ENCODE measurements at regions not wholly inside any gene's neighbourhood (a gene's known extent, or its start where the extent isn't known, plus 50 kb on each side); places are given as distances from the start of the nearest gene placed in this dataset.

DNA sequence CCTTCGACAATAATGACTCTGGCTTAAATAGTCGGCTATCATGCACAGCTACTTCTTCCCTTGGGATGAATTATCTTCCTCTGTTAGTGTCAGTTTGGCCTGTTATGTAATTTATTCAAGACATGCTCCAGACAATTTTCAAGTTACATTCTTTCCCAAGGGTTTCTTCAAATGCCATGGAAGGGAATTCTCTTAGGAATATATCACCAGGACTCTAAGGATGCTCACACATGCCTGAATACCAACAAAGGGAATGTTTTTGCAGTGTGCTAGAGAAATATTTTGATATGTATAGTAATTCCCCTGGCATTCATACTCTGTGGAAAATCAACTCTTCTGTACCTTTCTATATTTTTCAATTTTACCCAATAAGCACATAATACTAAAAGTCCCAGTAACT is 286.0 kb upstream of the KYNU start:
- no peaks in the 10 kb centered on the region for H3K27me3 Mint-ChIP-seq
- DNase-seq: no peak
- ChIA-PET CTCF (no interaction called here), POLR2A (no interaction called here)
- H3K4me3 Mint-ChIP-seq: no peak overlapping the region
- no peaks in the 10 kb centered on the region for H3K4me1 Mint-ChIP-seq
- no peak overlapping the region for H3K27ac Mint-ChIP-seq
- H3K36me3 Mint-ChIP-seq (ENCODE audit: low read depth): no peaks in the 10 kb centered on the region
- no peaks in the 10 kb centered on the region for H3K9me3 Mint-ChIP-seq

DNA sequence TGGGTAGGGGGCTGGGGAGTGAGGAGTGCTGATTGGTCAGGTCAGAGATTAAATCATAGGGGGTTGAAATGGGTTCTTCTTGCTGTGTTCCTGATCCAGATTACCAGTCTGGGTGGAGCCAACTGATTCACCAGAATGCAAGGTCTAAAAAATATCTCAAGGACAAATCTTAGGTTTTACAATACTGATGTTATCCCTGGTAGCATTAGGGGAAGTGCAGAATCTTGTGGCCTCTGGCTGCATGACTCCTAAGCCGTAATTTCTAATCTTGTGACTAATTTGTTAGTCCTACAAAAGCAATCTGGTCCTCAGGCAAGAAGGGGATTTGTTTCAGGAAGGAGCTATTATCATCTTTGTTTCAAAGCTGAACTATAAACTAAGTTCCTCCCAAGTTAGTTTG is 289.2 kb upstream of the KYNU start:
- DNase-seq: no peak
- Mint-ChIP-seq H3K4me1 (no peaks in the 10 kb centered on the region), H3K36me3 (ENCODE audit: low read depth) (no peaks in the 10 kb centered on the region), H3K9me3 (no peaks in the 10 kb centered on the region), H3K27ac (no peak overlapping the region), H3K4me3 (no peak overlapping the region), H3K27me3 (no peaks in the 10 kb centered on the region)
- CTCF ChIA-PET: interaction anchor here (0.6 kb wide), 1 partner anchor 18 kb away, joined by 3 read pairs; no protein-coding TSS in a partner anchor
- POLR2A ChIA-PET: no interaction called here

DNA sequence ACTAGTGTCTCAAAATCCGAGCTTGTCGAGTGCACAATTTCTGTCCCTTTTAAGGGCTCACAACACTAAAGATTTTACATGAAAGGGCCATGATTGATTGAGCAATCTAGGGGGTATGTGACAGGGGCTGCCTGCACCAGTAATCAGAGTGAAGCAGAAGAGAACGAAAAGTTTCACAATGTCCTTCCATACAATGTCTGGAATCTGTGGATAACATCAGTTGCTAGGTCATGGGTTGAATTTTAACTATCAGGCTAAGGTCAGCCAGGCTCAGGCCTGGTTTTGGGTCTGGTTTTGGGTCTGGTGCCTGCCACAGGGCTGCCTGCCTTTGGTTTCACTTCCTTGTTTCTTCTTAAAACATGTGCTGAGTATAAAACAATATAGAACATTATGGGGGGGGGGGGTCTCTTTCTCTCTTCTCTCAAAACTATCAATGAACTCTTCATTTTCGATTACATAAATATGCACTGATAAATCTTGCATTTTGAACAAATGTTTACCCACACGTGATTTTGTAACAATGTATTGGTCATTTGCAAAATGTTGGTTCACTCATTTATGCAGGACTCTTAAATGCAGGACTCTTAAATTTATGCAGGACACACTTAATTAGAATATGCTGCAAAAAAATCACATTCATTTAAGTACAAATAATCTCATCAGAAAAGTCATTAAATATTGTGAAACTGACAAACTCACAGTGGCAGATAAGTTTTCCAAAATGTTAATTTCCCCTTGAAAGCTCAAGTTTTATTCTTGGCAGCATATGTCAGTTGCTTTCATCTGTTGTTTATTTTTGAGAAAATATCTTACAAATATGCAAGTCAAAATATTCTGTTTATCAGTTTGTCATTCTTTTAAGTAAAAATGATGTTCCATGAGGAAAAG is 290.5 kb upstream of the KYNU start:
- Mint-ChIP-seq H3K4me3 (no peak overlapping the region), H3K36me3 (ENCODE audit: low read depth) (no peaks in the 10 kb centered on the region), H3K4me1 (no peaks in the 10 kb centered on the region), H3K27me3 (no peaks in the 10 kb centered on the region), H3K9me3 (no peaks in the 10 kb centered on the region), H3K27ac (no peak overlapping the region)
- no peak for DNase-seq
- CTCF ChIA-PET: no interaction called here
- POLR2A ChIA-PET: no interaction called here

DNA sequence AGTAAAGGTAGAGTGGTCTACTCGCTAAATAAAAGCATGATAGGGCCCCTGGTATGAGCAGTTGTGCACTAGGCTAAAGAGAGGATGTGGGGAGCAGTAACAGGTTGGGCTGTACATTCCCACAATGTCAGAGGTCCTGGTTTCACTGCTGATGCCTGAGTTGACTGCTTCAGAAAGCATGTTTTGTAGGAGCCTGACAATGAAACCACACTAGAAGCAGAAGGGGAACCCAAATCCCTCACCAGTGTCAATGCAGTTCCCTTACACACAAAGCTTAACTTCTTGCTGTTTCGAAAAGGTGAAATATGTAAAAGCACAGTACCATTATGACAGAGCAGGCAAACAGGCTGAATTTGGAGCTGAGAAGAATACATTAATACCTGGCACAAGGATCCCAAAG is 291.7 kb upstream of the KYNU start:
- Mint-ChIP-seq H3K4me3 (no peak overlapping the region), H3K9me3 (no peaks in the 10 kb centered on the region), H3K27ac (no peak overlapping the region), H3K27me3 (no peaks in the 10 kb centered on the region), H3K36me3 (ENCODE audit: low read depth) (no peaks in the 10 kb centered on the region), H3K4me1 (no peaks in the 10 kb centered on the region)
- CTCF ChIA-PET: no interaction called here
- POLR2A ChIA-PET: no interaction called here
- no peak for DNase-seq

DNA sequence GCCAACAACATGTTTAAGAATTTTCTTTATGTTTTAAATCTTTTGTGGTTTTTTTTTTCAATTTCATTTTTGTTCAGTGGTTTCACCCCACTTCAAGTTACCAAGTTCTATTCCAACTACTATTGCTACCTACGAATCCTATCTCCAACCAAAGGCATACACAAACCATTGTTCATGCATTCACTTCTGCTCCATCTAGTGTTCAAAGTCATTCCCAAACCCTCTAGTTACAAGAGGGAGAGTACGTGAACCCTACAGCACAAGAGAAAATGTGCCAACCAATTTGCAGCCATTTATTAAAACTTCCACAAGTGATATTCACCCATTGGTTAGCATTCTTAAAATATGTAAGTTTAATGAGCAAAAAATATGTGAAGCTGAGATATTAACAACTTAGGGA is 295.1 kb upstream of the KYNU start:
- Mint-ChIP-seq H3K4me1 (no peaks in the 10 kb centered on the region), H3K9me3 (no peaks in the 10 kb centered on the region), H3K27me3 (no peaks in the 10 kb centered on the region), H3K4me3 (no peak overlapping the region), H3K36me3 (ENCODE audit: low read depth) (no peaks in the 10 kb centered on the region), H3K27ac (no peak overlapping the region)
- no peak for DNase-seq
- POLR2A ChIA-PET: no interaction called here
- CTCF ChIA-PET: no interaction called here

DNA sequence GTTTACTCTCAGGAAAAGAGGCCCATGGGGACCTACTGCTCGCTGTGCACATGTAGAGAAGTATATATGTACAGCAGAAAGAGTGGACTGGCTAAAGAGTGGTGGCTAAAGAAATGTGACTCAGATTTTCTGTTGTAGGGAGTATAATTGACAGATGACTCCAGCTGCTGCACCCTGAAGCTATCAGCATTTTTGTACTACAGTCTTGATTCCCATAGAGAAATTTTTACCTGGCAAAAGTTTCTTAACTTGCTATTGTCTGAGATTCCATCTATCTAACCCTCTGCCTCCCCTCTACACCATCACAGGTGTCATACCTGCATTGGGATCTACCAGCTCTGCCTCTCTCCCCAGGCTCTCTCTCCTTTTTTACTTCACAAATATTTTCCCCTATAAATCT is 296.0 kb upstream of the KYNU start:
- DNase-seq: no peak
- no peak overlapping the region for H3K4me3 Mint-ChIP-seq
- H3K27me3 Mint-ChIP-seq: no peaks in the 10 kb centered on the region
- H3K27ac Mint-ChIP-seq: no peak overlapping the region
- POLR2A ChIA-PET: no interaction called here
- H3K36me3 Mint-ChIP-seq (ENCODE audit: low read depth): no peaks in the 10 kb centered on the region
- H3K4me1 Mint-ChIP-seq: no peaks in the 10 kb centered on the region
- H3K9me3 Mint-ChIP-seq: no peaks in the 10 kb centered on the region
- CTCF ChIA-PET: no interaction called here

DNA sequence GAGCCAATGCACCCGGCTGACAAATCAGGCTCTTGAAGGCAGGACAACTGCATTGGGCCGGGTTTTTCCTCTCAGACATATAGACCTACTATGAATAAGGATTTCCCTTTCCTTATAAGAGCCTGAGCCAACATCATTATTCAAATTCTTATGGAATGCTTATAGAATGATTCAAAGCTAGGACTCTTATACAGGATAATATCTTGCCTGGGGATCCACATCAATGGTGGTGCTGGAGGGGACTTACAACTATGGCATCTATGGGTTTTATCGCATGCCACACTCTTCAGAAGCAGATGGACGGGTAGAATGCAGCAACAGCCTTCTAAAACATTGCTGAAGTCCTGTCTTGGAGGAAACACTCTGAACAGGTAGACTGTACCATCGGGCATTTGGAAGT is 296.8 kb upstream of the KYNU start:
- Mint-ChIP-seq H3K36me3 (ENCODE audit: low read depth) (no peaks in the 10 kb centered on the region), H3K4me3 (no peak overlapping the region), H3K27ac (no peak overlapping the region), H3K27me3 (no peaks in the 10 kb centered on the region), H3K9me3 (no peaks in the 10 kb centered on the region), H3K4me1 (no peaks in the 10 kb centered on the region)
- CTCF ChIA-PET: no interaction called here
- POLR2A ChIA-PET: no interaction called here
- DNase-seq: no peak

DNA sequence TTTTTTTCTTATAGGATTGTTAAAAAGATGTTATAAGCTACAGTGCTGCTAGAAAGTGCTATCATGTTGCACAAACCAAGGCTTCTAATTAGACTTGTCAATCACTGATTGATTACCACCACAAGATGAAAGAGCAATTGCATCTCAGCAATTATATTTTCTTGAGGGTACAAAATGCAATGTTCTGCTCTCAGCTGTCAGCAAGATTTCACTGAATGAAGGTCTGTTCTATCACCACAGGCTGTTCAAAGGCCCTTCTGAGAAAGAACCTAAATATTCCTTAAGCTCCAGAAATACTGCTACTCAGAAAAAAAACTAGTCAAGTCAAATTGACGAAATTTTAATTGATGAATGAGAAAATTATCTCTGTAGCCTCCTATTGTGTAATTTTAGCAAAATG is 301.9 kb upstream of the KYNU start:
- H3K9me3 Mint-ChIP-seq: no peaks in the 10 kb centered on the region
- ChIA-PET POLR2A (no interaction called here), CTCF (no interaction called here)
- H3K36me3 Mint-ChIP-seq (ENCODE audit: low read depth): no peaks in the 10 kb centered on the region
- no peak overlapping the region for H3K27ac Mint-ChIP-seq
- no peak for DNase-seq
- H3K27me3 Mint-ChIP-seq: no peaks in the 10 kb centered on the region
- H3K4me3 Mint-ChIP-seq: no peak overlapping the region
- H3K4me1 Mint-ChIP-seq: no peaks in the 10 kb centered on the region

DNA sequence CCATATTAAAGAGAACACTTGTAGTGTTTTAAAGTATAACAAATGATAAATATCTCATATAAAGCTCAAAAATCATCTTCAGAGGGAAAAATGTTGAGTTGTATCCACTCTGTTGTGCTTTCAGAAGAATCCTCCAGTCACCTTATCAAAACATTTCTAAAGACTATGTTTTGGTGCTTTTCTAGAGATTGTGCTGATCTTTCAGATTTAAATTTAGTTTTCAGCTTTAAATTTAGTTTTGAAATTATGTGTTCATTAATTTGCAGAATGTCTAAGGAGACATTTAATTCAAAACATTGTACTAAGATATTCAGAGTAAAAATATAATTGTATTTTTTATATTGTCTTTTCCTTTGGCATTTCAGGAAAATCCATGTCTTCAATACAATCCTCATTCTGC is 303.1 kb upstream of the KYNU start:
- POLR2A ChIA-PET: no interaction called here
- Mint-ChIP-seq H3K36me3 (ENCODE audit: low read depth) (no peaks in the 10 kb centered on the region), H3K4me1 (no peaks in the 10 kb centered on the region), H3K27ac (no peak overlapping the region), H3K4me3 (no peak overlapping the region), H3K9me3 (no peaks in the 10 kb centered on the region), H3K27me3 (no peaks in the 10 kb centered on the region)
- CTCF ChIA-PET: no interaction called here
- DNase-seq: no peak

DNA sequence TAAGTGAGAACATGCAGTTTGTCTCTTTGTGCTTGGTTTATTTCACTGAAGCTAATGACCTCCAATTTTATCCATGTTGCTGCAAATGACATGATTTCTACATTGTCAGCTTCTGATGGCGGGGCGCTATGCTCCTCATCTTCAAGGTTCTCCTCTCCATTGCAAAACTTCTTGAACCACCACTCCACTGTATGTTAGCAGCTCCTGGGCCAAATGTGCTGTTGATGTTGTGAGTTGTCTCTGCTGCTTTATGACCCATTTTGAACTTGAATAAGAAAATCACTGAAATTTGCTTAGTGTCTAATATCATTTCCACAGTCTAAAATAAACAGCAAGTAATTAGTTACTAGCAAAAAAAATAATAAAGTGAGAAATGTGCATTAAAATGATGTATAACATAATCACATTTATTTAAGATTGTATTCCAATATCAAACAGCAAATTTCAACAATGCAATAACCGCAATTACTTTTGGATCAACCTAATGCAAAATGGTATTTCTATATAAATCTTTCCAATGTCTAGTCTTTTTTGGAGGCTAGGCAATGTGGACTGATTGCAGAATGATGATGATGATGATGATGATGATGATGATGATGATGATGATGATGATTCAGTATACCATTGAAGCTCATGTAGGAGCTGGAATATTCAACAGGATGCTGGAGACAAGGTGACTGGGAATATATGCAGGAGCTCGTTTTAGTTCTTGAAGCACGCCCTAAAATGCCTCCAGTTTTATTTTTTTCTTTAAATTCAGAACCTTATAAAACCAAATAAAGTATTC is 304.9 kb upstream of the KYNU start:
- Mint-ChIP-seq H3K36me3 (ENCODE audit: low read depth) (no peaks in the 10 kb centered on the region), H3K27ac (no peak overlapping the region), H3K9me3 (no peaks in the 10 kb centered on the region), H3K27me3 (no peaks in the 10 kb centered on the region), H3K4me3 (no peak overlapping the region), H3K4me1 (no peaks in the 10 kb centered on the region)
- no peak for DNase-seq
- ChIA-PET CTCF (no interaction called here), POLR2A (no interaction called here)

DNA sequence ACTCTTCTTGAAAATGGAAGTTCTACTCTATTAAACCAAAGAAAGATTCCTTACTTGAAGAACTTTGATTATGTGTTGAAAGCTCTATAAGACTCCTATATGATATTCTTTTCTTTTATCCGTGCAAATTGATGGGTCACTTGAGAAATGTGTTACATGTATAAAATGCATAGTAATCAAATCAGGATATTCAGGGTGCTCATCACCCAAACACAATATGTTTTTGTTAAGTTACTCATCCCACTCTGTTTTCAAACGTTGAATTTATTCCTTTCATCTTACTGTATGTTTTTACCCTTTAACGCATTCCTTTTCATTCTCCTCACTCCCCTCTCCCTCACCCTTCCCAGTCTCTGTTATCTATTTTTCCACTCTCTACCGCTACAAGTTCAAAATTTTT is 305.5 kb upstream of the KYNU start:
- DNase-seq: no peak
- Mint-ChIP-seq H3K27ac (no peak overlapping the region), H3K4me3 (no peak overlapping the region), H3K27me3 (no peaks in the 10 kb centered on the region), H3K36me3 (ENCODE audit: low read depth) (no peaks in the 10 kb centered on the region), H3K9me3 (no peaks in the 10 kb centered on the region), H3K4me1 (no peaks in the 10 kb centered on the region)
- ChIA-PET POLR2A (no interaction called here), CTCF (no interaction called here)

DNA sequence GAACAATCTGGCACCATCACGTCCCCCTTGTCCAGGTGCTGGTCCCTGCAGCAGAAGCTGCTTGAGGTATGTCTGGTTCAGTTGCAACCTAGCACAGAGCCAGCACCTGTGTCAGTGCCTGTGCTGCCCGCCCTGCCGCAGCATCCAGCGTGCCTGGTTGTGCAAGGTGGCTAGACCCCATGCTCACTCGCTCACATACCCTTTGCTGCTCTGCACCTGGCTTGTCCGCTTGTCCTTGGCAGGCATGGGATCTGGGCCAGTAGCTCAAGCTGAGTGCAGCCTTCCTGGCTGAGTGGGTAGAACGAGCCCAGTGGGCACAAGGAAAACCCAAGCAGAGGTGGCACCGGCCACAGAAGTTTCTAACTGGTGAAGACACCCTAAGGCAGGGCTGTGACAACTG is 314.6 kb upstream of the KYNU start:
- ChIA-PET CTCF (no interaction called here), POLR2A (no interaction called here)
- no peaks in the 10 kb centered on the region for H3K36me3 Mint-ChIP-seq (ENCODE audit: low read depth)
- no peak overlapping the region for H3K4me3 Mint-ChIP-seq
- H3K4me1 Mint-ChIP-seq: no peaks in the 10 kb centered on the region
- H3K9me3 Mint-ChIP-seq: no peaks in the 10 kb centered on the region
- no peak for DNase-seq
- H3K27ac Mint-ChIP-seq: no peak overlapping the region
- H3K27me3 Mint-ChIP-seq: no peaks in the 10 kb centered on the region

DNA sequence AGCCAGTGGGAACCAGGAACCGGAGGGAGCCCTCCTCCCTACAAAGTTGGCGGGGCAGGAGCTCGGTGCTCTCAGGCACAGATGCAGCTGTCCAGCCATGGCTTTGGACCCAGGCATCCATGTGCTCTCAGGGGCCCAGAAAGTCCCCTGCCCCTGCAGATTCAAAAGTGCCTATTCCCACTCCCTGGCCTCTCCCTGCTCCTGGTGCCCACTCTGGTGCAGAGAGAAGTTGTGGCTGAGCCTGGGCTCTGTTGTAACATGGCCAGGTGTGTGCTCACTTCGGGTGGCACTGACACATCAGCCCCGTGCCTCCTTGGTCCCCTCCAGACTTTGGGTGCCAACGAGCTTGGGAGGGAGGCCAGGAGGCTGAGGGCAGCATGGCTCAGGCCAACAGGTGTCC is 315.8 kb upstream of the KYNU start:
- ChIA-PET CTCF (interaction anchor here (0.6 kb wide), 1 partner anchor 64 kb away, joined by 3 read pairs; no protein-coding TSS in a partner anchor), POLR2A (no interaction called here)
- Mint-ChIP-seq H3K4me3 (no peak overlapping the region), H3K9me3 (no peaks in the 10 kb centered on the region), H3K36me3 (ENCODE audit: low read depth) (no peaks in the 10 kb centered on the region), H3K4me1 (no peaks in the 10 kb centered on the region), H3K27me3 (no peaks in the 10 kb centered on the region), H3K27ac (no peak overlapping the region)
- no peak for DNase-seq

DNA sequence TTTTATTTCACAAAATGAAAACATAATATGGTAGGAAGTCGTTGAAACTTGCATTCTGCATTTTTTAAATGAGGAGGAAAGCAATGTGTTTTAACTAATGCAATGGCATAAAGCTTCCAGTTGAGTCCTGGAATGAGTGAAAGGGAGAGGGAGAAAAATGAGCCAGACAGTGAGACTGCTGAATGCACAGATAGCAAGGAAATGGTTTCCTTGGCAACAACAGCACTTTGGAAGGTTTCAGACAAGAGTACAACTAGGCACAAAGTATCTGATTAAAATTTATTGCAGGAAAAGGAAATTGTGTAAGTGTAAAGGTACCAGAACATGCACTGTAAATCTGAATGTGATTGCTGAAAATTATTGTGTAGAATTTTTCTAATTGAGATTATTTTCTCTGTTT is 320.1 kb upstream of the KYNU start:
- no peaks in the 10 kb centered on the region for H3K9me3 Mint-ChIP-seq
- no peaks in the 10 kb centered on the region for H3K36me3 Mint-ChIP-seq (ENCODE audit: low read depth)
- no peaks in the 10 kb centered on the region for H3K4me1 Mint-ChIP-seq
- CTCF ChIA-PET: no interaction called here
- H3K4me3 Mint-ChIP-seq: no peak overlapping the region
- no peak overlapping the region for H3K27ac Mint-ChIP-seq
- DNase-seq: no peak
- H3K27me3 Mint-ChIP-seq: no peaks in the 10 kb centered on the region
- POLR2A ChIA-PET: no interaction called here
